OCI-LY1 (cell line): ENCODE measurements at regions not wholly inside any gene's neighbourhood (a gene's known extent, or its start where the extent isn't known, plus 50 kb on each side); places are given as distances from the start of the nearest gene placed in this dataset.

Source experiments
- H2AFZ ChIP-seq: fragments of 200-600 bp; sonication (generic), shearing (Covaris generic); 2 replicates; pipeline ENCODE4 v1.6.0; 2014; ENCODE audit warnings: antibody characterized with exemption, mild to moderate bottlenecking, low read length
- H3F3A ChIP-seq: fragments of 200-600 bp; sonication (generic), shearing (Covaris generic); 2 replicates; pipeline ENCODE4 v1.6.0; 2014; ENCODE audit warnings: mild to moderate bottlenecking, antibody characterized with exemption, low read length, moderate library complexity; ENCODE audit not compliant: insufficient read depth
- H3K27ac ChIP-seq: fragments of 200-600 bp; sonication (generic); 2 replicates; pipeline ENCODE4 v1.5.1; 2014; ENCODE audit warnings: low read length, mixed run types, mild to moderate bottlenecking, low read depth; ENCODE audit not compliant: poor library complexity, severe bottlenecking
- H3K27me3 ChIP-seq: fragments of 200-600 bp; sonication (generic); 2 replicates; pipeline ENCODE4 v1.6.0; 2014; ENCODE audit warnings: antibody characterized with exemption, mild to moderate bottlenecking, low read length, moderate library complexity; ENCODE audit not compliant: insufficient read depth
- H3K36me3 ChIP-seq: fragments of 200-600 bp; sonication (generic); 2 replicates; pipeline ENCODE4 v1.6.1; 2014; ENCODE audit warnings: mild to moderate bottlenecking, antibody characterized with exemption, low read length, moderate library complexity, mixed read lengths; ENCODE audit not compliant: insufficient read depth
- H3K4me1 ChIP-seq: fragments of 200-600 bp; sonication (generic); 2 replicates; pipeline ENCODE4 v1.5.1; 2014; ENCODE audit warnings: mild to moderate bottlenecking, low read length, moderate library complexity; ENCODE audit not compliant: insufficient read depth, severe bottlenecking
- H3K4me2 ChIP-seq: fragments of 200-600 bp; sonication (generic), shearing (Covaris generic); 2 replicates; pipeline ENCODE4 v1.6.1; 2014; ENCODE audit warnings: low read length
- H3K4me3 ChIP-seq: fragments of 200-600 bp; sonication (generic); 2 replicates; pipeline ENCODE4 v1.5.1; 2014; ENCODE audit warnings: low read length, low read depth, mild to moderate bottlenecking, mixed read lengths; ENCODE audit not compliant: poor library complexity, severe bottlenecking
- H3K79me2 ChIP-seq: fragments of 200-600 bp; shearing (Covaris generic); 2 replicates; pipeline ENCODE4 v1.6.1; 2016; ENCODE audit warnings: mixed run types, low read length, mixed read lengths; ENCODE audit not compliant: insufficient read depth
- H3K9ac ChIP-seq: fragments of 200-600 bp; sonication (generic), shearing (Covaris generic); 2 replicates; pipeline ENCODE4 v1.6.1; 2014; ENCODE audit warnings: mild to moderate bottlenecking, low read length, mixed read lengths
- H3K9me2 ChIP-seq: fragments of 200-600 bp; sonication (generic), shearing (Covaris generic); 2 replicates; pipeline ENCODE4 v1.6.1; 2014; ENCODE audit warnings: low read depth, mild to moderate bottlenecking, low read length, mixed read lengths
- H3K9me3 ChIP-seq: fragments of 200-600 bp; shearing (Covaris generic); 2 replicates; pipeline ENCODE4 v1.6.1; 2014; ENCODE audit warnings: low read length, mixed read lengths
- H4K20me1 ChIP-seq: fragments of 200-600 bp; sonication (generic), shearing (Covaris generic); 2 replicates; pipeline ENCODE4 v1.6.0; 2016; ENCODE audit warnings: mild to moderate bottlenecking, low read length; ENCODE audit not compliant: insufficient read depth
- CTCF ChIP-seq: fragments of 200-600 bp; sonication (generic), shearing (Covaris generic); IDR thresholded peaks from 2 replicates; pipeline ENCODE4 v1.5.1; 2017; ENCODE audit warnings: mild to moderate bottlenecking, antibody characterized with exemption, low read length, moderate library complexity, mixed read lengths
- EZH2 ChIP-seq: fragments of 200-600 bp; sonication (generic), shearing (Covaris generic); IDR thresholded peaks from 2 replicates; pipeline ENCODE4 v1.8.0; 2017; ENCODE audit warnings: borderline replicate concordance, mixed run types, mild to moderate bottlenecking, antibody characterized with exemption, low read length, moderate library complexity, mixed read lengths

GRCh38 chr11:122413677-122414076 is 241.8 kb upstream of the UBASH3B start:
- H3K9me2 ChIP-seq = no peaks in the 10 kb centered on the region
- H3K4me2 ChIP-seq = no peak overlapping the region
- H3K4me1 ChIP-seq = no peaks in the 10 kb centered on the region
- no peak overlapping the region for H3K27ac ChIP-seq
- H3K79me2 ChIP-seq = no peaks in the 10 kb centered on the region
- no peaks in the 10 kb centered on the region for H3K9me3 ChIP-seq
- H3K36me3 ChIP-seq = no peaks in the 10 kb centered on the region
- TF ChIP-seq EZH2 (no peak), CTCF (no peak)
- H3K4me3 ChIP-seq = no peak overlapping the region
- H2AFZ ChIP-seq = no peak overlapping the region
- H3K9ac ChIP-seq = no peak overlapping the region
- no peaks in the 10 kb centered on the region for H3K27me3 ChIP-seq
- H4K20me1 ChIP-seq = no peaks in the 10 kb centered on the region
- no peaks in the 10 kb centered on the region for H3F3A ChIP-seq

DNA sequence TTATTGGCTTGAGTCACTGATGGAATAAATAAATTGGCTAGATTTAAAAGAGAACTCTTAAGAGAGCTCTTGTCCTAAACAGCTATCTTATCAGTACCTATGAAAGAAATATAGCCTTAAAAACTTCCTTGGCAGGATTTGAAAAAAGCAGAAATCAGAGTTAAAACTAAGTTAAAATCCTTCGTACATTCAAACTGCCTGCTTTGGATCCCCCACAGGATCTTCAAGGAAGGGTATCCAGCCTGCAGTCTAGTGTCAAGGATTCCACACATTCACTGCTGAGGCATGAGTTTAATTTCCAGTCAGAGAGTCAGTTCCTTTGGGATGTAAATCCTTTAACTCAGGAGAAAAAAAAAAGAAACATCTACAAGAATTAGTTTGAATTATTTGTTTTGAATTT is 242.9 kb upstream of the UBASH3B start:
- TF ChIP-seq CTCF (no peak), EZH2 (no peak)
- Histone ChIP-seq H3K9me3 (no peaks in the 10 kb centered on the region), H3K27ac (no peak overlapping the region)

GRCh38 chr11:122406466-122406865 is 249.1 kb upstream of the UBASH3B start:
- Histone ChIP-seq H3F3A (no peaks in the 10 kb centered on the region), H3K9ac (no peak overlapping the region), H3K27me3 (no peaks in the 10 kb centered on the region), H3K9me3 (no peaks in the 10 kb centered on the region), H3K9me2 (no peaks in the 10 kb centered on the region), H2AFZ (no peak overlapping the region), H3K27ac (no peak overlapping the region), H3K4me3 (no peak overlapping the region), H3K36me3 (no peaks in the 10 kb centered on the region), H3K4me1 (no peaks in the 10 kb centered on the region), H4K20me1 (no peaks in the 10 kb centered on the region), H3K79me2 (no peaks in the 10 kb centered on the region), H3K4me2 (no peak overlapping the region)
- TF ChIP-seq EZH2 = no peak
- no peak for TF ChIP-seq CTCF

More for the DNA sequence above, 242.9 kb upstream of the UBASH3B start:
- no peak overlapping the region for H3K4me2 ChIP-seq
- H3F3A ChIP-seq = no peaks in the 10 kb centered on the region
- H2AFZ ChIP-seq = no peak overlapping the region
- H4K20me1 ChIP-seq = no peaks in the 10 kb centered on the region
- H3K4me1 ChIP-seq = no peaks in the 10 kb centered on the region
- H3K9me2 ChIP-seq = no peaks in the 10 kb centered on the region
- no peaks in the 10 kb centered on the region for H3K36me3 ChIP-seq
- no peak overlapping the region for H3K9ac ChIP-seq
- no peak overlapping the region for H3K4me3 ChIP-seq
- H3K27me3 ChIP-seq = no peaks in the 10 kb centered on the region
- no peaks in the 10 kb centered on the region for H3K79me2 ChIP-seq
